ENCODE measurements at regions not wholly inside any gene's neighbourhood (a gene's known extent, or its start where the extent isn't known, plus 50 kb on each side); places are given as distances from the start of the nearest gene placed in this dataset.

- no peak for TF ChIP-seq EZH2 (IDR thresholded peaks at IDR 0.05; ENCODE audit: borderline replicate concordance, low read depth, low read length, severe bottlenecking)
- TF ChIP-seq CTCF (IDR thresholded peaks at IDR 0.05; ENCODE audit: borderline replicate concordance, extremely low read depth, low read length, poor library complexity, severe bottlenecking) = no peak
These were observed 245.3 kb upstream of the UFL1 start for GRCh38 chr6:96276305-96276704.
